ENCODE measurements at regions not wholly inside any gene's neighbourhood (a gene's known extent, or its start where the extent isn't known, plus 50 kb on each side); places are given as distances from the start of the nearest gene placed in this dataset.
"Not testable (repeated sequence)": the region's sequence is repeated elsewhere in the genome, so short reads cannot be mapped to it uniquely, and the experiment has no call there.

DNA sequence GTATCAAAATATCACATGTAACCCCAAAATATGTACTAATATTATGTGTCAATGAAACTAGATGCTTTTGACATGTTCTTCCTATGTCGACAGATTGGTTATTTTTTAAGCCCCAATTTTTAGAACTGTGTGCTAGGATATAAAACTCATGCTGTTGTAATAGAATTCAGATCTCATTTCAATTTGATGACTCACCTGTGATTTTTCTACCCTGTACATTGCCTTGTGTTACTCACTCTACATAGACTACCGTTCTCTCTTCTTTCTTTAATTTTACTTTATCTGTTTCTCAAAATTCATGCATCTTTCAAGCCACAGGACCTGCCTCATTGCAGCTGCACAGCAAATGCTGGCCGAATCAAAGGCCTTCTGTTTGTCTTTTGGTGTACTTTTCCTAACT lies 284.5 kb downstream of the MAT2B start:
- DNase-seq, result no peak

DNA sequence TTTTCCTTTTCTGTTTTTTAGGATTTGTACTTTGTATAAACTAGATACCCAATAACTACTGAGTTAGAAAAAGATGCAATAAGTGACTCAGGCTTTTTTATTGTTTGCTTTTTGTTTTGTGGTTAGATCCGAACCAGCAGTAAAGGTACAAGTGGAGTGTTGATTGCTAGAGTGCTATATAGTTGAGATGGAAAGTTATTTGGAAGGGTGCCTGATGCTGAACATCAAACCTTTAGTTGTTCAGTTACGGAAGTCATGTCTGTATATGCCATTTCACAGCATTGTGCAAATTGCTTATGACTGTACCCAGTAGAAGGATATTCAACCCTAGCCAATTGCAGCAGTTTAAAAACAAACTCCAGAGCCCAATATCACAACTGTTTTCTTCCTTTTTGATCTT lies 285.1 kb downstream of the MAT2B start:
- no peak for DNase-seq

DNA sequence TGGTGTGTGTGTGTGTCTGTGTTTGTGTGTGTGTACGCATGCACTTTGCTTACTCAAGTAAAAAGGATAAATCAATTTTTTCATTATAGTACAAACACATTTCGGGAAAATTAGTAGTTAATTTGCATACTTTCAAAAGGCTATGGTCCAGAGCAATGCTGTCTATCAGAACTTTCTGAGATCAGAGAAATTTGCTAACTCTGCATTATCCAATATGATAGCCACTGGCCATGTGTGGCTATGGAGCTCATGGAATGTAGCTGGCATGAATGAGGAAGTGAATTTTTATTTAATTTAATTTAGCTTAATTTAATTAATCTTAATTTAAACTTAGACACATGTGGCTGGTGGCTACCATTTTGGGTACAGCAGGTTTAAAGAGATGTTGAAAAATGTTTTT lies 289.6 kb downstream of the MAT2B start:
- no peak for DNase-seq

DNA sequence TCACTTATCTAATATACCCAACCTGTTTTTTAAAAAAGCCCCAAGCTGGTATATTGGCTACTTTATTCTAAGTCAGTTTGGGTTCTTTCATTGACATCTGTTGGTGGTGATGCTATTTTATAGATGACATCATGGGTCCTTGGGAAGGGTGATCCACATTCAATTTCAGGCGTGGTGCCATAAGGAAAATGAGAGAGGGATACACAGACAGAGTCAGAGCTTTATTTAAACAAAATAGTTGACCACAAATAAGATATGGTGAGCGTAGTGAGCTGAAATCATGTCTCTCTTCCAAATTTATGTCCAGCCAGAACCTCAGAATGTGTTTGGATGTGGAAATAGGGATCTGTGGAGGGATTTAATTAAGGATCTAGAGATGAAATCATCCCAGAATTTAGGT lies 302.4 kb downstream of the MAT2B start:
- DNase-seq, result no peak

DNA sequence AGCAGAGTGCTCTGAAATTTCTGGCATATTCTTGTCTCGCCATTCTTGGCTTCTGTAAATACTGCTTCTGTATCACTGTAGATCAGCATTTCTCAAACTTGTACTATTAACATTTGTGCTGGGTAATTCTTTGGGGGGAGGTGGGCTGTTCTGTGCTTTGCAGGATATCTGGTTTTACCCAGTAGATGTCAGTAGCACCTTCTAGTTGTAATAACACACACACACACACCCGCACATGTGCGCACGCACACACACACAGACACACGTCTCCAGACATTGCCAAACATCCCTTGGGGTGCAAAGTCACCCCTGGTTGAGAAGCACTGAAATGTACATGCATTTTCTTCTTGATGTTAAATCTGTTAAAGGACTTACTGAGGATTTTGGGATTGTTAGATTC lies 304.1 kb downstream of the MAT2B start:
- DNase-seq, result no peak

DNA sequence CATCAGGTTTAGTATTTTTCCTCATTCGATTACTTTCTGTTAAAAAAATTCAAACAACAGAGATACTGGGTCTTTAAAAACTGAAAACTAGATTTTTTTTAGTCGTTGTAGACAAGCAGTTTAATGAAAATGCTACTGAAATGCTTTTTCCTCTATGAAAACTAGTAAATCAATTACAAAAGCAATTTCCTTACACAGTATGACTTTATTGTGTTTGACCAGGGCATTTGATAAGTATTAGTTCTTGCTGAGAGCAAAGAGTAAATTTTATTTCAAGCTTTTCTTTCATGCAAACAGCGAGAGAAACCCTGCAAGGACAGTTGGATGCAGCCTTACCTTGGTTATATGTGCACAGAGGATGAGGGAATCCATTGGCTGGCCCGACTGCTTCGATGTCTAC lies 308.5 kb downstream of the MAT2B start:
- DNase-seq, result no peak

DNA sequence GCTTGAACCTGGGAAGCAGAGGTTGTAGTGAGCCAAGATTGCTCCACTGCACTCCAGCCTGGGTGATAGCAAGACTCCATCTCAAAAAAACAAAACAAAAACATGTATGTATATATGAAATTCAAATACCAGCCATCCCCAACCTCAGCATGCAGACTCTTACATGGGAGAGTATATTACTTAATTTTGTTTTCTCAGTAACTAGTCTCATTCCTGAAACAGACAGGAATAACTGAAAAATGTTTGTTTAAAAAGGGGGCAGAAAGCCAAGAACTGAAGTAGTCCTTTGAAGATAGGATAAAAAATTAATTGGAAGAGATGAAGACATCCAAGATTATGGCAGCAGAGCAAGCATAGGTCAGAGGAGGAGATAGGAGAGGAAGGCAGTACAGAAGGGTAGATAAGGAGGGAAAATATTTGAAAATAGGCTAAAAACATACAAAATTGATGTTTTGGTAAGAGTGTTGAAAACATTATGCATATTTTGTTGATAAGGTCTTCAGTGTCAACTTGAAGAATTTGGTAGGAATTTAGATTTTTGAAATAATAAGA lies 309.9 kb downstream of the MAT2B start:
- no peak for DNase-seq

DNA sequence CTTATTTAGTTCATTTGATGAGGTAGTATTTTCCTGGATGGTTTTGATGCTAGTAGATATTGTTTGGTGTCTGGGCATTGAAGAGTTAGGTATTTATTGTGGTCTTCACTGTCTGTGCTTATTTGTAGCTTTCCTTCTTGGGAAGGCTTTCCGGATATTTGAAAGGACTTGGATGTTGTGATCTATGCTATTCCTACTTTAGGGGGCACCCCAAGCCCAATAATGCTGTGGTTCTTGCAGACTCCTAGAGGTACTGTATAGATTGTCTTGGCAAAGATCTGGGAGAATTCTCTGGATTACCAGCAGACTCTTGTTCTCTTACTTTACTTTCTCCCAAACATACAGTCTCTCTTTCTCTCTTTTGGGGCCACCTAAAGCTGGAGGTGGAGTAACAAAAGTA lies 315.7 kb downstream of the MAT2B start:
- DNase-seq, result no peak

DNA sequence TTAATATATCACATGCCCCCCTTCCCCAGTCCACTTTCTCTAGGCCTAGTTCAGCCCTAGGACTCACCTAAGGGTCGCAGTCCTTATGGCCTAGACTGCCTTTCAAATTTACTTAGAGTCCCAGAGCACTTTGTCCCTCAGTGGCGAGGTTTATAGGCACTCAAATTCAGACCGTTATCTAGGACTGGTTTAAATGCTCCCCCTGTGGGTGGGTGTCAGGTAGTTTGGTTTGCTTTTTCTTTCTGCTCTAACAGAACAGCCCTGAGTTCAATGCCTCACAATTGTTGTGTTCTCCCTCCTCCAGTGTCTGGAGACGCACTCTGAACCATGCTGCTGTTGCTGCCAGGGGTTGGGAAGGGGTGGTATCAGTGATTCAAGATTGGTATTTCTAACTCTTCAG lies 317.1 kb downstream of the MAT2B start:
- DNase-seq, result no peak

DNA sequence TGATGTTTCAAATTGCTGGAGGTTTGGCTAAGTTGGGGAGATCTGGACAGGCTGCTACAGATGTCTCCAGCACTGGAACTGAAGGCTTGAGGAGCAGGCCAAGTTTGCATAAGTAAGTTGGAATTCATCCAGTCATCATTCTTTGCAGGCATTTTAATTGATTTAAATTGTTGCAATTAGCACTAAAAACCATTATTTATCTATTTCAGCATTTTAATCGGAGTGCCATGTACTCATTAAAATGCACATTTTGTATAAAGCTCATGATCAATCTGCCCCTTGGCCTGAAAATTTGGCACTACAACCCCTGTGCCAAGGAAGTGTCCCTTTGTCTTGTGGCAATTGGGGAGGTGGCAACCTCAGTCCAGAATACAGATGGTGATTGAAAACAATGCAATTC lies 320.2 kb downstream of the MAT2B start:
- DNase-seq, result no peak

DNA sequence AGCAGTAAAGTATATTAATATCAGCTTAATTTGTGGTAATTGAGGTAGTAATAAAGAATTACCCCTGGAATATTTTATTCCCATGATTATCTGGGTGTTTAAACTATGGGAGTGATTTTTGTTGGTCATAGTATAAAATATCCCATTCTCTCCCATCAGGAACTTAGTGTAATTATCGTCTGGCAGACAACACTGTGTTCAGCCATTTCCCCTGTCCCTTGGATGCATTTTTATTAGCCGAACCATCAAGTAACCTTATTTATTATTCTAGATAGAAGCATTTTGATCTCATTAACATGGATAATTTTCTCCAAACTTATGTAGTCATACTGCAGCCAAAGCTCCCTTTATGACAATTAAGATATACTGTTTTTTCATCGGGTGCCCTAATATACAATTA lies 320.8 kb downstream of the MAT2B start:
- no peak for DNase-seq

DNA sequence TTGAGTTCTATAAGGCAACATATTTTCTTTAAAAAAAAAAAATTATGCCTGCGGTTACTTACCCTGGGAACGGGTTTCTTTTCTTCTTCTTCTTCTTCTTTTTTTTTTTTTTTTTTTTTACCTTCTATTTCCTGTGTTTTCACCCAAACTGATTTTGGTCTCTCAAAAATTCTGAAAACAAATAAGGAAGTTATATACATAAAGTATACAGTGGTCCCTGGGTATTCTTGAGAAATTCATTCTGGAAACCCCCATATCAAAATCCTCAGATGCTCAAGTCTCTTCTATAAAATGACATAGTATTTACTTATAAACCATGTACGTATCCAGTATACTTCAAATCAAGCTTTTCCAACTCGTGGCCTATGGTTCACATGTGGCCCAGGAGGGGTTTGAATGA lies 326.7 kb downstream of the MAT2B start:
- DNase-seq, result no peak

DNA sequence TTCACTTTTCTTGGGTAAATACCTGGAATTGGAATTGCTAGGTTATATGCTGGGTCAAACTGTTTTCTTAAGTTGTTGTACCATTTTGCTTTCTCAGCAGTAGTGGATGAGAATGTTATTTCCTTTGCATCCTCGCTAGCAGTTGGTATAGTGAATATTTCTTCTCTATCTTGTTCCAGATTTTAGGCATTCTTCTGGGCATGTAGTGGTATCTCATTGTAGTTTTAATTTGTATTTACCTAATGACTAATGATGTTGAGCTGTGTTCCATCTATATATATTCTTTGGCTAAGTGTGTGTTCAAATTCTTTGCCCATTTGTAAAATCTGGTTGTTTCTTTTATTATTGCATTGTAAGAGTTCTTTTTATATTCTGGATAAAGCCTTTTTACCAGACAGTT lies 333.3 kb downstream of the MAT2B start:
- no peak for DNase-seq

DNA sequence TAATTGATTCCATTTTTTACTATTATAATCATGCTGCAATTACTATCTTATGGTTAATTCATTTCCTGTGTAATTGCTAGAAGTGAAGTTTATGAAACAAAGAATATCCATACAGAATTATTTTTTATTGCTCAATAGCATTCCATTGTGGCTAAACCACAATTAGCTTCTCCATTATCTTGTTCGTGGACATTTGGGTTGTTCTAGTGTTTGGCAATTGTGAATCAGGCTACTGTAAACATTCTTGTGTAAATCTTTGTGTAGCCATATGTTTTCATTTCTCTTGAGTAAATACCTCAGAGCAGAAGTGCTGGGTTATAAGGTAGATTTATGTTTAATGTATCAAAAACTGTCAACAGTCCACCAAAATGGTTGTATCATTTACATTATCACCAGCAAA lies 341.1 kb downstream of the MAT2B start:
- no peak for DNase-seq

DNA sequence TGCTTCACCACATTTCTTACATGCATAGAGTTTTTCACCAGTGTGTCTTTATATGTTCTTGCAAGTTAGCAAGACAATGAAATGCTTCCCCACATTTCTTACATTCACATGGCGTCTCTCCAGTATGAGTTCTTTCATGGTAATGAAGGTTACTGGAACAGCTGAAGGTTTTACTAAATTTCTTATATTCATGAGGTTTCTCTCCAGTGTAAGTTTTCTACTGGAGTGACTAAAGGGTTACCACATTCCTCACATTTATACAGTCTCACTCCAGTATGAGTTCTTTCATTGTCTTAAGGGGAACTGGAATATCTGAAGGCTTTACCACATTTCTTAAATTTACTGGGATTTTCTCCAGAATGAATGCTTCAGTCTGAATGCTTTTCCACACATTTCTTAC lies 350.3 kb downstream of the MAT2B start:
- DNase-seq, result no peak

DNA sequence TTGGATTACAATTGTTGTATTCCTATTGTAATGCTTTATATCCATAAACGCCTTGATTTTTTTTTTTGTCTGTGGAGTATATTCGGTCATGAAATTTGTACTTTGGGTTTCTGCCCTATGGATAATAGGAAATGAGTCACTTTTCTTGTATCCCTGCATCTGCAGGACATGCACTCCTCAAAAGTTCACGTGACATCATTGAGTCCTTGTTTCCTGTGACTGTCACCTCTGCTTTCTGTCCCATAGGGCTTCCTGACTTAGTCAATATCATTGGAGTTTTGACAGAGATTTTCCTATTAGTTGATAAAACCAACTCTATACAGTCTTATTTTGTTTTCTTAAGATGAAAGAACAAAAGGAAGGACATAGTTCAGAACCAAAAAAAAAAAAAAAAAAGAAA lies 356.3 kb downstream of the MAT2B start:
- DNase-seq, result no peak

DNA sequence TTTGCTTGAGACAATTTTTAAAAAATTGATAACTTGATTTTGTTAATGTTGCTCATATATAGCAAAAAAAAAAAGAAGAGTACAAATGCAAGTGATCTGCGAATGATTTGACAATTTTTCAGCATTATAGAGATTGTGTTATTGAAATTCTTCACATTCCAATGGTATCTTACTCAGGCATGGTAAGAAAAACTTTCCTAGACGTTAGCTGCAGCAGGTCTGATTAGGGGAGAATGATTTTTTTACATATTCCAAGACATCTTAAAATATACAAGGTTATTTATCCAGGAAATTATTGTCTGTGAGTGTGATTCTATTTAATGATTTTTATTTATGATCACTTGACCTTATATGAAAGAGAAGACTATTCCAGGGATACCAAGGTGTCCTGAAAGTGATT lies 361.9 kb downstream of the MAT2B start:
- DNase-seq, result no peak

DNA sequence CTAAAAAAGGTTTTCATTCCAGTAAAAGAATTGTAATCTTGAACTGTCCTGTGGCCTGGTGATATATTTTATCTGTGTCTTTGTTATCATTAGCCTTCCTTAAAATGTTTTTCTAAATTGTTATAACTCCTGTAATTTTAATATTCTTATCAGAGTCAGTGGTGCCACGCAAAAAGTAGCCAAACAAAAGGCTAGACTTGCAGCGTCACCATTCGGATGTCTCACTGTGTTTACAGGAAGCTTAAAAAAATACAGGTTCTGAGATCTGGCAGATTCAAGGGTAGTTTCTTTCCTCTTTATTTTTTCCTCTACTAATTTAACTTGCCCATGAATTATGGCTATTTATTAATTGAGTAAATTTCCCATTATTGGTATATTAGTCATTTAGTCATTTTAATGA lies 362.3 kb downstream of the MAT2B start:
- no peak for DNase-seq

DNA sequence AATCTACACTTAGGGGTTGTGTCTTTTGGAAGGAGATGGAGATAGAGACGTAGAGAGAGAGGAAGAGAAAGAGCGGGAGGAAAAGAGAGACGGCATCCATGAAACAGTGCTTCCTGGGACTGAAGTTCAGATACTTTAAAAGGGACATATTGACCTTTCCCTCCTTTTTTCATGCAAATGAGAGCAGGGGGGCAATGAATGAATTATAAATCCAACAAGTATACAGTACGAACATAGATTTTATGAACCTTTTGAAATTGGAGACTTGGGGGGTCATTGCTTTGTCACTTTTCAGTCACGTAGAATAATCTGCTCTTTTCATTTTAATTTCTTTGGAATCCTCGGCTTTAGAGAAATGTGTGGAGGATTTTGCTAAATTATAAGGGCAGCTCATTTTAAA lies 364.2 kb downstream of the MAT2B start:
- DNase-seq, result no peak

DNA sequence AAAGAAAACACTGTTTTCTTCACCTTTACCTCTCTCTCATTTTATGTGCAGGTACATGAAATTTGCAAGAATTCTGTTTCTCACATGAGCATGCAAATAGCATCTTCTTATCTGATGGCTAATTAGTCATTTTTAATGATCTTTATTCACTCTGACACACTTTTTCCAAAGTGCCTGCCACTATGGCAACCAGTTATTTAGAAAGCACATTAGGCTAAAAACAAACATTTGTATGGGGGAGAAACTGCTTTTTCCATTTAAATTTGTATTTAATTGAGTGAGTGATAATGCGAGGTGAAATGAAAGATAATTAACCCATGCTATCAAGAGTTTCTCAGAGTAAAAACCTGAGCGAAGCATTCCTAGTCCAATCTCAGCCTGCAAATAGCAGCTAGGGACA lies 365.0 kb downstream of the MAT2B start:
- no peak for DNase-seq

DNA sequence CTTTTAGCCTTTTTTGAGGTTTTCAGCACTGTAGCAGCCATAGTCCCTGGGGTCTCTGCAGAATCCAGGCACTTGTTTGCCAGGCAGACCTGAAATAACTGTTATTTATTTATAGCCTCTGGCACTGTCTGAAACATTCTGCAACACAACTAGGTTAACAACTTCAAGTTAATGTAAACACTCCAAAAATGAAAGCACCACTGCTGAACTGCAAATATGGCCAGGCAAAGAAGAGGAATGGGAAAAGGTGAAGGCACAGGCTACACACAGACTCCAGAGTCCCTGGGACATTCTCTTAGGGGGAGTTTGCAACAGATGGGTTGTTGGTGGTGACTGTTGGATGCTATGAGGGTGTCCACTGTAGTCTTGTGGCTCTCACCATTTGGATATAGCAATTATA lies 369.0 kb downstream of the MAT2B start:
- DNase-seq, result no peak

DNA sequence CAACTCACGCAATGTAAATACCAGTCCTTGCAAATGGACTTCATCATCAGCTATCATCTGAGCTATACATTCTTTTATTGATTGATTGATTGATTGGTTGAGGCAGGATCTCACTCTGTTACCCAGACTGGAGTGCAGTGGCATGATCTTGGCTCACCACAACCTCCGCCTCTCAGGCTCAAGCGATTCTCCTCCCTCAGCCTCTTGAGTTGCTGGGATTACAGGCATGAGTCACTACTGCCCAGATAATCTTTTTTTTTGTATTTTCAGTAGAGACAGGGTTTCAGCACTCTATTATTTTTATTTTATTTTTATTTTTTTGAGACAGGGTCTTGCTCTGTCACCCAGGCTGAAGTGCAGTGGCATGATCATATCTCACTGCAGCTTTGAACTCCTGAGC lies 369.5 kb downstream of the MAT2B start:
- DNase-seq, result not testable (repeated sequence)

DNA sequence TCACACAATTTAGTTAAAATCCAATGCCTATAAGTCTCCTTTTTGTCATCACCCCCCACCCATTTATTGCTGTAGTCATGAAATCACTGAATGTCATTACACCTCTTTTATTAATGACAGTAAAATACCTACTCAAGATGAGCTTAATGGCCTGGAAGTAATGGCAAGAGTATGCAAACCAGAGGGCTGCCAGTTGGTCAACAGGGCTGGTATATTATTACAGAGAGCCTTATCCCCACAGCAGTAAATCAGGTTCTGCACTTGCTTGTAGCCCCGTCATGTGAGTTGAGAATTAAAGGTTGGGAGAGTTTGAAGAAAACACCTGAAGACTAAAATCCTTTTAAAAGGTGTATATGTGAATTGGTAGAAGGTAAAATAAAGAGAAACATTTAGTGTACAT lies 372.4 kb downstream of the MAT2B start:
- no peak for DNase-seq

DNA sequence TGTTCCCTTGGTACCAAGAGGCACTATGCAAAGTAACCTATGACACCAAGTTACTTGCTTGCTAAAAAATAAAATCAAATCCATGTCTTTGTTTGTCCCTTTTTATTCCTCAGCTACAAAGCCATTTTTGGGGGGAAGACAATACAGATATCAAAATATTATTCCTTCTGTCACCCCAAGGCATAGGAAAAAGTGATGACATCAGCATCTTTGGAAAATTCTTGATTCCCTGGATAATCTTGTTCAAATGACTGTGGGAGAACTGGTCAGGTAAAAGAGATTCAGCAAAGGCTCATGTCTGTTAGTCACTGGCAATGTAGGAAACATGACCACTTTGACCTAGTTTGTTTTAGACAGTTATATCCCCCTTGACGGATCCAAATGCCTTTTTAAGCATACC lies 373.1 kb downstream of the MAT2B start:
- DNase-seq, result no peak

DNA sequence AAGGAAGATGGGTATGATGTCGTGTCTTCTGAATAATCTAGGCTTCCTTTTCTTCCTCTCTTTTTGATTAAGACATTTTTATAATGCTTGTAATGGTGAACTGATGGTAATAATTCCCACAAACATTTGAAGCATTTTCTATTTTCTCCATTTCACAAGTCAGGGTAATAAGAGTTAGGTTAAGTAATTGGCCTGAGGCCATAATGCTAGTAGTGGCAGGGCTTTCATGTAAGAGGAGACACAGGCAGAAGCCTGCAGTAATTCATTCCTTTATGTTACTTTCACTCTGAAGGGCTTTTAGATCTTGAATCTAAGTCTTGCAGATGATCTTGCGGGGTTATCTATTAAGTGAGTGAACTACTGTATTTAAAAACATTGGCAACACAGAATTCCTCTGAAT lies 374.9 kb downstream of the MAT2B start:
- no peak for DNase-seq

DNA sequence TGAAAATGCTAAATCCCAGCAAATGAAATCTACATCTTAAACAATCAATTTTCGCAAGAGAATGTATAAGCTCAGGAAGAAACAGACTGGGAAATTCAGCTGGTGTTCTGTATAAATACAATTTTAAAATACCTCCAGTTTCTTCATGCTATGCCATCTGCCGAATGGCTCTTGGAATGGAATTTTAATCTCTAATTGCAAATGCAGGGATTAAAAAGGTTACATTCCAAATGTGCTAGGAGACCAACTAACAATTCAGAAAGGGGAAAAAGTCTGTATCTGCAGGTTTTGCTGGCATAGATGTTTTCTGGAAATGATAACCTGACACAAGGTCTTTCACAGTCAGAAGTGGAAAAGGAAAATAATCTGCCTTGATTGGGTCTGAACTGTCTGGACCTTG lies 379.7 kb downstream of the MAT2B start:
- DNase-seq, result no peak
